A549 (cell line): ENCODE measurements at regions not wholly inside any gene's neighbourhood (a gene's known extent, or its start where the extent isn't known, plus 50 kb on each side); places are given as distances from the start of the nearest gene placed in this dataset.

Source experiments
- ATAC-seq, 2 experiments: fragments of 200-7000 bp in 1 of 2; fragments of >200 bp in 1 of 2; cut with Nextera tagmentation in 1 of 2; cut with Tn5 transposase in 1 of 2; 3 replicates each; pipeline versions ENCODE4 v1.8.0 to v1.9.1; 2018 to 2020; ENCODE audit warnings: mild to moderate bottlenecking in 1 of 2, moderate library complexity in 1 of 2
- CTCF ChIA-PET: fragments of 300-600 bp; sonication (Branson Sonifier 250); formaldehyde crosslinking; extraction: SDS; loops from one replicate; lab custom pipeline; 2021; ENCODE audit warnings: antibody characterized with exemption, inconsistent platforms; lab: Yijun Ruan, JAX
- POLR2A ChIA-PET: fragments of 350-600 bp; formaldehyde crosslinking; extraction: SDS; loops from one replicate; lab custom pipeline; 2021; ENCODE audit warnings: antibody characterized with exemption, inconsistent platforms; lab: Yijun Ruan, JAX
- DNase-seq, 2 experiments: peaks; one replicate each; pipeline versions ENCODE4 v3.0.0 to v3.0.0-alpha.2; 2011 to 2016; ENCODE audit warnings: low read depth in 1 of 2, low spot score in 1 of 2
- FAIRE-seq: peaks from 2 replicates; lab custom pipeline; 2011; peaks lifted over from hg19 to GRCh38; lab: Jason Lieb, UNC
- H3K27ac ChIP-seq, 2 experiments: fragments of >200 bp; sonication (Bioruptor Twin); formaldehyde crosslinking; 3 replicates each; pipeline ENCODE4 v1.5.1; 2016 to 2017
- H3K4me1 ChIP-seq: fragments of >200 bp; sonication (Bioruptor Twin); formaldehyde crosslinking; 3 replicates; pipeline ENCODE4 v1.6.1; 2016
- H3K4me2 ChIP-seq: fragments of >200 bp; sonication (Bioruptor Twin); formaldehyde crosslinking; 3 replicates; pipeline ENCODE4 v1.6.1; 2016
- H3K4me3 ChIP-seq: fragments of >200 bp; sonication (Bioruptor Twin); formaldehyde crosslinking; 3 replicates; pipeline ENCODE4 v1.5.1; 2016
- H3K9me3 ChIP-seq: fragments of >200 bp; sonication (Bioruptor Twin); formaldehyde crosslinking; 3 replicates; pipeline ENCODE4 v1.6.1; 2016
- CBX2 ChIP-seq: fragments of 200-600 bp; sonication (generic); IDR thresholded peaks from 2 replicates; pipeline ENCODE4 v1.6.1; 2016; ENCODE audit warnings: low read depth, mild to moderate bottlenecking, borderline replicate concordance
- EHMT2 ChIP-seq: fragments of 200-600 bp; sonication (generic); IDR thresholded peaks from 2 replicates; pipeline ENCODE4 v1.6.1; 2016; ENCODE audit warnings: antibody characterized with exemption, low read depth, mild to moderate bottlenecking, moderate library complexity
- FOXS1 ChIP-seq: fragments of 250-450 bp; sonication (Bioruptor Pico); IDR thresholded peaks from 2 replicates; pipeline ENCODE4 v1.5.0; 2020; ENCODE audit warnings: mild to moderate bottlenecking, moderate library complexity
- HDAC2 ChIP-seq: fragments of 200-600 bp; sonication (generic); IDR thresholded peaks from 2 replicates; pipeline ENCODE4 v1.6.1; 2016
- HOXA7 ChIP-seq: fragments of 250-450 bp; sonication (Bioruptor Pico); IDR thresholded peaks from 2 replicates; pipeline ENCODE4 v1.5.0; 2020; ENCODE audit warnings: mild to moderate bottlenecking, moderate library complexity
- JUN ChIP-seq, 2 experiments: fragments of >200 bp; sonication (Bioruptor Twin); formaldehyde crosslinking; IDR thresholded peaks; 2 replicates in 1 of 2; 3 replicates in 1 of 2; pipeline ENCODE4 v1.6.1; 2016 to 2017
- KDM5A ChIP-seq: fragments of 200-600 bp; sonication (generic); IDR thresholded peaks from 2 replicates; pipeline ENCODE4 v1.6.1; 2016; ENCODE audit warnings: antibody characterized with exemption, mild to moderate bottlenecking
- MAZ ChIP-seq: fragments of 150-350 bp; IDR thresholded peaks from 2 replicates; pipeline ENCODE4 v1.6.1; 2014; ENCODE audit warnings: antibody characterized with exemption, low read depth, low read length, borderline replicate concordance
- POLR2AphosphoS2 ChIP-seq: conservative IDR thresholded peaks from 2 replicates; pipeline ENCODE4 v1.6.1; 2012; ENCODE audit warnings: low read length, improper control_type of control experiment, inconsistent platforms
- RARB ChIP-seq: fragments of 250-450 bp; sonication (Bioruptor Pico); IDR thresholded peaks from 2 replicates; pipeline ENCODE4 v1.8.0; 2021; ENCODE audit warnings: mild to moderate bottlenecking, moderate library complexity
- RCOR1 ChIP-seq: fragments of 150-350 bp; IDR thresholded peaks from 2 replicates; pipeline ENCODE4 v1.6.1; 2014; ENCODE audit warnings: antibody characterized with exemption, low read length, low read depth
- RFX5 ChIP-seq: fragments of 450-650 bp; IDR thresholded peaks from 2 replicates; pipeline ENCODE4 v1.7.1; 2014; ENCODE audit warnings: antibody characterized with exemption, mild to moderate bottlenecking, moderate library complexity
- TFCP2L1 ChIP-seq: fragments of 250-450 bp; sonication (Bioruptor Pico); IDR thresholded peaks from 2 replicates; pipeline ENCODE4 v1.5.0; 2021; ENCODE audit warnings: mild to moderate bottlenecking
- ZC3H11A ChIP-seq: fragments of 450-650 bp; IDR thresholded peaks from 2 replicates; pipeline ENCODE4 v1.6.1; 2014; ENCODE audit warnings: antibody characterized with exemption, mild to moderate bottlenecking
- WGBS: methylation state at CpG from one replicate; pipeline ENCODE4 v1.1.6; 2017; ENCODE audit errors: missing lambda C conversion rate; 5-methylcytosine and 5-hydroxymethylcytosine counted together
- TF ChIP-seq, protein P1 (sequence below): fragments of 450-650 bp; IDR thresholded peaks from 2 replicates; pipeline ENCODE4 v1.6.1; 2014; ENCODE audit warnings: antibody characterized with exemption
- TF ChIP-seq, protein P2 (sequence below): fragments of 250-450 bp; sonication (Bioruptor Pico); IDR thresholded peaks from 2 replicates; pipeline ENCODE4 v1.5.0; 2020; ENCODE audit warnings: low read depth, mild to moderate bottlenecking, moderate library complexity
- TF ChIP-seq, protein P3 (sequence below): IDR thresholded peaks from 2 replicates; pipeline ENCODE4 v1.6.1; 2012
- TF ChIP-seq, protein P4 (sequence below): fragments of 200-600 bp; sonication (generic); IDR thresholded peaks from 2 replicates; pipeline ENCODE4 v1.6.1; 2016; ENCODE audit warnings: antibody characterized with exemption, mild to moderate bottlenecking, moderate library complexity

DNA sequence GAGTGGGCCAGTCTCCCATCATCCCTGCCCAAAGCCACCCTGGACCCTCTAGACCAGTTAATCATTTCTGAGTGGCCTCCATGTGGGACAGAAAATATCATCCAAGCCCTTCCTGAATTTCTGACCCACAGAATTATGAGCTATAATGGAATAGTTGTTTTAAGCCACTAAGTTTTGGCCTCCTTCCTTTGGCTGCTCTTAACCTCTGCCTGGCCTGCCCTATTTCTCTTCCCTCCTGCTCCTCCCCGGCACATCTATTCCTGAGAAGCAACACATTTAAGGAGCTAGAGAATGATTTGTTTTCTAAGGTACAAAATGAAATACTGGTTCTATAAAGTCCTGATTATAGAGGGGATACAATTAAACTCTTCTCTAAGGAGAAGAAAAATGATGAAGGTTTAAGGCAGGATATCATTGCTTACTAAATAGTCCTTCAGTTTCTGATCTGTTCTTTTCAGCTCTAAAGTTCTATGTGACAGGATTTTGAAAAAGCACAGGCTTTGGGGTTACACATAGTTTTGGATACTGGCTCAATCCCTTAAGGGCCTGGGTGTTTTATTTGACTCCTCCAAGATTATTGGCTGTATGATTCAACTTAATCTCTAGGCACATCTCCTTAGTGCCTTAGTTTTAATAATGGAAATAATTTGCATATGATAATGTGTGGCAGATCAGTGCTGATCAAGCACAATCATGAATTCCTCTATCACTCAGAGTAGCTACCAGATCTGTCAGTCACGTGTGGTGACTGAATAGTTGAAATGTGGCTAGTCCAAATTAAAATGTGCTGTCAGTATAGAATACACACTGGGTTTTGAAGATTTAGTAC, 240.3 kb downstream of the VAPA start:
- FAIRE-seq (no peak), DNase-seq (no peak), ATAC-seq (no peak)
- POLR2A ChIA-PET = no interaction called here
- Histone ChIP-seq H3K4me3 (no peak overlapping the region), H3K27ac (no peak overlapping the region), H3K4me2 (no peak overlapping the region), H3K9me3 (no peaks in the 10 kb centered on the region)
- CTCF ChIA-PET = no interaction called here
- WGBS = 69% methylated on average over 2 of the region's 2 CpGs
- TF ChIP-seq JUN (IDR thresholded peaks at IDR 0.05) (no peak), RARB (CRISPR knock-in tag) (no peak), RFX5 (no peak), ZC3H11A (no peak), CBX2 (no peak), HDAC2 (no peak), RCOR1 (no peak)
- TF ChIP-seq, protein P1, sequence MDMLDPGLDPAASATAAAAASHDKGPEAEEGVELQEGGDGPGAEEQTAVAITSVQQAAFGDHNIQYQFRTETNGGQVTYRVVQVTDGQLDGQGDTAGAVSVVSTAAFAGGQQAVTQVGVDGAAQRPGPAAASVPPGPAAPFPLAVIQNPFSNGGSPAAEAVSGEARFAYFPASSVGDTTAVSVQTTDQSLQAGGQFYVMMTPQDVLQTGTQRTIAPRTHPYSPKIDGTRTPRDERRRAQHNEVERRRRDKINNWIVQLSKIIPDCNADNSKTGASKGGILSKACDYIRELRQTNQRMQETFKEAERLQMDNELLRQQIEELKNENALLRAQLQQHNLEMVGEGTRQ = no peak
- TF ChIP-seq, all 56 proteins: peak for 0
- H3K4me1 ChIP-seq = no peaks in the 10 kb centered on the region

DNA sequence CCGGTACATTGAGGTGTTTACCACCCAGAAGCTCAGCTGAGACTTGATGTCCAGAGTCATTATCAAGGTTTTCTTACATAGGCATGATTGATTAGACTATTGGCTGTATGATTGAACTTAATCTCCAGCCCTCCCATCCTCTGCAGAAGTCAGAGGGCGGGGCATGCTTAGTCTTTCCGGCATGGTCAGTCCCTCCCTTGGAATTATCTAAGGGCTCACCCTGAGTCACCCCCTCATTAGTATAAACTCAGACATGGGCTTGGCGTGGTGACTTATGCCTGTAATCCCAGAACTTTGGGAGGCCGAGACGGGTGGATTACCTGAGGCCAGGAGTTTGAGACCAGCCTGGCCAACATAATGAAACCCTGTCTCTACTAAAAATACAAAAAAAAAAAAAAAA, 243.9 kb downstream of the VAPA start:
- Histone ChIP-seq H3K9me3 (no peaks in the 10 kb centered on the region), H3K4me2 (no peak overlapping the region), H3K4me1 (no peaks in the 10 kb centered on the region), H3K27ac (no peak overlapping the region), H3K4me3 (no peak overlapping the region)
- ChIA-PET POLR2A (no interaction called here), CTCF (no interaction called here)
- ATAC-seq = no peak
- FAIRE-seq = no peak
- TF ChIP-seq MAZ = no peak
- TF ChIP-seq EHMT2 = no peak
- TF ChIP-seq HOXA7 (CRISPR knock-in tag) = no peak
- TF ChIP-seq, protein P1 = no peak
- no peak for TF ChIP-seq KDM5A
- no peak for TF ChIP-seq POLR2AphosphoS2
- TF ChIP-seq FOXS1 (CRISPR knock-in tag) = no peak
- TF ChIP-seq, protein P2, sequence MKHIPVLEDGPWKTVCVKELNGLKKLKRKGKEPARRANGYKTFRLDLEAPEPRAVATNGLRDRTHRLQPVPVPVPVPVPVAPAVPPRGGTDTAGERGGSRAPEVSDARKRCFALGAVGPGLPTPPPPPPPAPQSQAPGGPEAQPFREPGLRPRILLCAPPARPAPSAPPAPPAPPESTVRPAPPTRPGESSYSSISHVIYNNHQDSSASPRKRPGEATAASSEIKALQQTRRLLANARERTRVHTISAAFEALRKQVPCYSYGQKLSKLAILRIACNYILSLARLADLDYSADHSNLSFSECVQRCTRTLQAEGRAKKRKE (CRISPR knock-in tag) = no peak
- TF ChIP-seq RCOR1 = no peak
- TF ChIP-seq TFCP2L1 (CRISPR knock-in tag) = no peak
- no peak for TF ChIP-seq CBX2
- TF ChIP-seq, protein P3, sequence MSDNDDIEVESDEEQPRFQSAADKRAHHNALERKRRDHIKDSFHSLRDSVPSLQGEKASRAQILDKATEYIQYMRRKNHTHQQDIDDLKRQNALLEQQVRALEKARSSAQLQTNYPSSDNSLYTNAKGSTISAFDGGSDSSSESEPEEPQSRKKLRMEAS = no peak
- TF ChIP-seq, protein P4, sequence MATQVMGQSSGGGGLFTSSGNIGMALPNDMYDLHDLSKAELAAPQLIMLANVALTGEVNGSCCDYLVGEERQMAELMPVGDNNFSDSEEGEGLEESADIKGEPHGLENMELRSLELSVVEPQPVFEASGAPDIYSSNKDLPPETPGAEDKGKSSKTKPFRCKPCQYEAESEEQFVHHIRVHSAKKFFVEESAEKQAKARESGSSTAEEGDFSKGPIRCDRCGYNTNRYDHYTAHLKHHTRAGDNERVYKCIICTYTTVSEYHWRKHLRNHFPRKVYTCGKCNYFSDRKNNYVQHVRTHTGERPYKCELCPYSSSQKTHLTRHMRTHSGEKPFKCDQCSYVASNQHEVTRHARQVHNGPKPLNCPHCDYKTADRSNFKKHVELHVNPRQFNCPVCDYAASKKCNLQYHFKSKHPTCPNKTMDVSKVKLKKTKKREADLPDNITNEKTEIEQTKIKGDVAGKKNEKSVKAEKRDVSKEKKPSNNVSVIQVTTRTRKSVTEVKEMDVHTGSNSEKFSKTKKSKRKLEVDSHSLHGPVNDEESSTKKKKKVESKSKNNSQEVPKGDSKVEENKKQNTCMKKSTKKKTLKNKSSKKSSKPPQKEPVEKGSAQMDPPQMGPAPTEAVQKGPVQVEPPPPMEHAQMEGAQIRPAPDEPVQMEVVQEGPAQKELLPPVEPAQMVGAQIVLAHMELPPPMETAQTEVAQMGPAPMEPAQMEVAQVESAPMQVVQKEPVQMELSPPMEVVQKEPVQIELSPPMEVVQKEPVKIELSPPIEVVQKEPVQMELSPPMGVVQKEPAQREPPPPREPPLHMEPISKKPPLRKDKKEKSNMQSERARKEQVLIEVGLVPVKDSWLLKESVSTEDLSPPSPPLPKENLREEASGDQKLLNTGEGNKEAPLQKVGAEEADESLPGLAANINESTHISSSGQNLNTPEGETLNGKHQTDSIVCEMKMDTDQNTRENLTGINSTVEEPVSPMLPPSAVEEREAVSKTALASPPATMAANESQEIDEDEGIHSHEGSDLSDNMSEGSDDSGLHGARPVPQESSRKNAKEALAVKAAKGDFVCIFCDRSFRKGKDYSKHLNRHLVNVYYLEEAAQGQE = no peak
- 85% methylated on average over 3 of the region's 6 CpGs for WGBS
- no peak for DNase-seq
